CD4-positive, alpha-beta T cell treated with Interleukin-4 for 4 hours (primary cell): ENCODE measurements at regions not wholly inside any gene's neighbourhood (a gene's known extent, or its start where the extent isn't known, plus 50 kb on each side); places are given as distances from the start of the nearest gene placed in this dataset.
"Not testable (repeated sequence)": the region's sequence is repeated elsewhere in the genome, so short reads cannot be mapped to it uniquely, and the experiment has no call there.

Experiments
- DNase-seq: peaks from one replicate; pipeline ENCODE4 v3.0.0-alpha.2; 2020

DNA sequence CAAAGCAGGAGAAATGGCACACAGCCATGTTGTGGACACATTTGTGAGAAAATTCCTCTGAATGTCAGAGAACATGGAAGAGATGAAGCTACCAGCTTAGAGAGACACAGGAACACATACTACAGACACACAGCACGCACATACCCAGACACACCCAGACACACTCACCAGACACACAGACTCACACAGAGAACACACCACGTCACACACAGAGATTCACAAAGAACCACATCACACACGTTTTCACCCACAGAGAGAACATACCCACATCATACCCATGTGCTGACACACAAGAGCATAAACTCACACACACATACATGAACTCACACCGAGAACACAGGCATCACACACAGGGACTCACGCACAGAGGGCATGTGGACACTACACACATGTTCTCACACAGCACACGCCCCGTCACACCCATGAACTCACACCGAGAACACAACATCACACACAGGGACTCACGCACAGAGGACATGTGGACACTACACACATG, 124.9 kb downstream of the METRNL start:
- no peak for DNase-seq

- DNase-seq = not testable (repeated sequence)
Observed at GRCh38 chr17:83204736-83205386, 125.5 kb downstream of the METRNL start.

DNA sequence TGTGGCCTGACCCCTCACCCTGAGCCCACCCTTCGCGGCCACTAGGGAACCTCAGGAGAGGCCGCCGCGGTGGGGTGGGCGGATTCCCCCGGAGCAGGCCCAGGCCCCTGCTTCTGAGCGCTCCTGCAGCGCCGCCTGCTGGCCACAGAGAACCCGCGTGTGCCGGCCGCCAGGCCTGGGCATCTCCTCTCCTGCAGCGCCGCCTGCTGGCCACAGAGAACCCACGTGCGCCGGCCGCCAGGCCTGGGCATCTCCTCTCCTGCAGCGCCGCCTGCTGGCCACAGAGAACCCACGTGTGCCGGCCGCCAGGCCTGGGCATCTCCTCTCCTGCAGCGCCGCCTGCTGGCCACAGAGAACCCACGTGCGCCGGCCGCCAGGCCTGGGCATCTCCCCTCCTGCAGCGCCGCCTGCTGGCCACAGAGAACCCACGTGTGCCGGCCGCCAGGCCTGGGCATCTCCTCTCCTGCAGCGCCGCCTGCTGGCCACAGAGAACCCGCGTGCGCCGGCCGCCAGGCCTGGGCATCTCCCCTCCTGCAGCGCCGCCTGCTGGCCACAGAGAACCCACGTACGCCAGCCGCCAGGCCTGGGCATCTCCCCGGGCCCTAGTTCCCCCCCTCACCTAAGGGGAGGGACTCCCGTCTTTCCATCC, 126.1 kb downstream of the METRNL start:
- peak; percentile 48 for DNase-seq

DNA sequence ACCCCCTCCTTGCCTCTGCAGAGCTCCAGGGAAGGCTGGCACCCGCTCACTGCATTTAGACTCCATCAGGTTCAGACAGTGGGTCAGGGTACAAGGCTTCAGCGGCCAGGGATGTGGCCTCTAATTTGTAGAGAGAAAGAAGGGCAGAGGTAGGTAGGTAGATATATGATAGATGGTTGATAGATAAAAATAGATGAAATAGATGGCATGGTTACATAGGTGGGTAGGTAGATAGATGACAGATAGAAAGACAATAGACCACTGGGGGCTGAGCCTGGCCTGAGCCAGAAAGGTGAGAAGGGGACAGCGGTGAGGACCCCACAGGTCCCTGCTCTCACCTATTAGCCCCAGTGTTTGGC, 126.6 kb downstream of the METRNL start:
- not testable (repeated sequence) for DNase-seq

DNA sequence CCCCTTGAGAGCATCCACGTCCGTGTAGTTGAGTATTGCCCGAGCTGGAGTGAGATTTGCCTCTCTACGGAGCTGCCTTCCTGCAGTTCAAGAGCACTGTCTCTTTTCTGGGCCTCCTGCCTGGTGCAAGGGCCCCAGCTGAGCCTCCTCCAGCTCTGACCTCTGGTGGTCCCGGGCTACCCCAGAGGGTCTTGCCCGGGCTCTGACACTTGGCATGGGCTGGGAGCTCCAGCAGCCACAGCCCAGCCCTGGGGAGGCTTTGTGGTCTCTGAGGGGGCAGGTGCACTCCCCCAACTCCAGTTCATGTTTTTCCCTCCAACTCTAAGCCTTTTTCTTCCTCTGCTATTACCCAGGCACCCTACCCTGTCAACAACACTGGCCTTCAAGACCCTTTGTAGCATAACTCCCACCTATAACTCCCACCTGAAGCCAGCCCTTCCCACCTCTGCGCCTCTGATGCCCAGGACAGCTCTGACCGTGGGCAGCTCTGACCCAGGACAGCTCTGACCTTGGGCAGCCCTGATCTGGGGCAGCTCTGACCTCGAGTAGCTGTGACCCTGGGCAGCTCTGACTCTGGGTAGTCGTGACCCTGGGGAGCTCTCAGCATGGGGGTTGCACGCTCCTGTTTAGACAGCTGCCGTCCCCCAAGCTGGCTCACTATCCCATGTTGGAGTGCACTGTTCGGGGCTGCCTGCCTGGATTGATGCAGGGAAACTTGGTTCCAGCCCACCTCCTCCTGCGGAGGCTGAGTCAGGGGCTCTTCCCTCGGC, 127.6 kb downstream of the METRNL start:
- DNase-seq = not testable (repeated sequence)

DNA sequence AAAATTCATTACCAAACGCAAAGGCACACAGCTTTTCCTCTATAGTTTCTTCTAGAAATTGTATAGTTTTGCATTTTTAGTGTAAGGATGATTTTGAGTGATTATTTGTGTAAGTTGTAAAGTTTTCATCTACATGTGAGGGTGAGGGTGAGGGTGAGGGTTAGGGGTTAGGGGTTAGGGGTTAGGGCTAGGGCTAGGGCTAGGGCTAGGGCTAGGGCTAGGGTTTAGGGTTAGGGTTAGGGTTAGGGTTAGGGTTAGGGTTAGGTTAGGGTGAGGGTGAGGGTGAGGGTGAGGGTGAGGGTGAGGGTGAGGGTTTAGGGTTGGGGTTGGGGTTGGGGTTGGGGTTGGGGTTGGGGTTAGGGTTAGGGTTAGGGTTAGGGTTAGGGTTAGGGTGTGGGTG, 167.6 kb downstream of the METRNL start:
- DNase-seq = not testable (repeated sequence)
